GM19238 (cell line): ENCODE measurements at regions not wholly inside any gene's neighbourhood (a gene's known extent, or its start where the extent isn't known, plus 50 kb on each side); places are given as distances from the start of the nearest gene placed in this dataset.
"Not testable (repeated sequence)": the region's sequence is repeated elsewhere in the genome, so short reads cannot be mapped to it uniquely, and the experiment has no call there.

Experiments used
- DNase-seq: peaks from one replicate; pipeline ENCODE4 v3.0.0; 2011; ENCODE audit warnings: low spot score; ENCODE audit not compliant: insufficient read length

- DNase-seq: no peak
These were observed 339.8 kb downstream of the TMEM121 start for GRCh38 chr14:105865904-105866840.

- DNase-seq: no peak
These were observed 340.5 kb downstream of the TMEM121 start for GRCh38 chr14:105866841-105867321.

GRCh38 chr14:105867961-105868599 is 341.7 kb downstream of the TMEM121 start:
- DNase-seq: no peak

- DNase-seq: no peak
These were observed 345.2 kb downstream of the TMEM121 start for GRCh38 chr14:105871590-105871989.

- no peak for DNase-seq
These were observed 347.6 kb downstream of the TMEM121 start for GRCh38 chr14:105873870-105874512.

- DNase-seq: no peak
These were observed 349.8 kb downstream of the TMEM121 start for GRCh38 chr14:105876158-105876557.

- no peak for DNase-seq
These were observed 350.4 kb downstream of the TMEM121 start for GRCh38 chr14:105876829-105877228.

- DNase-seq: no peak
These were observed 351.3 kb downstream of the TMEM121 start for GRCh38 chr14:105877645-105878044.

- DNase-seq: no peak
These were observed 351.7 kb downstream of the TMEM121 start for GRCh38 chr14:105878125-105878524.

GRCh38 chr14:105878554-105878953 is 352.2 kb downstream of the TMEM121 start:
- no peak for DNase-seq

GRCh38 chr14:105879503-105879866 is 353.1 kb downstream of the TMEM121 start:
- DNase-seq: no peak

GRCh38 chr14:105879867-105880561 is 353.6 kb downstream of the TMEM121 start:
- no peak for DNase-seq

- no peak for DNase-seq
These were observed 354.2 kb downstream of the TMEM121 start for GRCh38 chr14:105880616-105881015.

- no peak for DNase-seq
These were observed 354.9 kb downstream of the TMEM121 start for GRCh38 chr14:105881021-105881930.

GRCh38 chr14:105882011-105882410 is 355.6 kb downstream of the TMEM121 start:
- not testable (repeated sequence) for DNase-seq

GRCh38 chr14:105882626-105883025 is 356.2 kb downstream of the TMEM121 start:
- no peak for DNase-seq

GRCh38 chr14:105883066-105884005 is 357.0 kb downstream of the TMEM121 start:
- no peak for DNase-seq

- not testable (repeated sequence) for DNase-seq
These were observed 357.9 kb downstream of the TMEM121 start for GRCh38 chr14:105884192-105884807.

- no peak for DNase-seq
These were observed 358.5 kb downstream of the TMEM121 start for GRCh38 chr14:105884808-105885281.
